IPS DF 19.7 (cell line): ENCODE measurements at regions not wholly inside any gene's neighbourhood (a gene's known extent, or its start where the extent isn't known, plus 50 kb on each side); places are given as distances from the start of the nearest gene placed in this dataset.
A peak's percentile ranks its signal among the peaks of the same experiment; 100 is the strongest.

Experiments
- DNase-seq: peaks from one replicate; pipeline ENCODE4 v3.0.0-alpha.2; 2013; ENCODE audit warnings: low read depth, low spot score

- no peak for DNase-seq
These were observed 107.5 kb upstream of the SDK1 start for GRCh38 chr7:3193379-3194120.

- DNase-seq = peak; percentile 96
These were observed 106.4 kb upstream of the SDK1 start for GRCh38 chr7:3194501-3195141.

DNA sequence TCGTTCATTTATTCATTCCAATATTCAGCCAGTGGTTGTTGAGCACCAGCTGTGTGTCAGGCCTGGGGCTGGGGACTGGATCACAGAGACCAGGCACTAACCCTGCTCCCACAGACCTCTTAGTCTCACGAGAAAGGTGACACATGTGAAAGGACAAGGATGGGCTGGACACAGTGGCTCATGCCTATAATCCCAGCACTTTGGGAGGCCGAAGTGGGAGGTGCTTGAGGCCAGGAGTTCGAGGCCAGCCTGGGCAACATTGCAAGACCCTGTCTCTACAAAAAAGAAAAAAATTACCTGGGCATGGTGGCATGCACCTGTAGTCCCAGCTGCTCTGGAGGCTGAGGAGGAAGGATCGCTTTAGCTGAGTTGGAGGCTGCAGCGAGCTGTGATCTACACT, 105.9 kb upstream of the SDK1 start:
- DNase-seq = no peak

- DNase-seq = no peak
These were observed 104.2 kb upstream of the SDK1 start for GRCh38 chr7:3196629-3197400.

GRCh38 chr7:3197567-3198213, 103.4 kb upstream of the SDK1 start:
- DNase-seq = no peak

GRCh38 chr7:3198316-3198715, 102.7 kb upstream of the SDK1 start:
- no peak for DNase-seq

- DNase-seq = peak; percentile 42
These were observed 100.5 kb upstream of the SDK1 start for GRCh38 chr7:3200504-3200903.

GRCh38 chr7:3201306-3201705, 99.7 kb upstream of the SDK1 start:
- no peak for DNase-seq

- no peak for DNase-seq
These were observed 98.9 kb upstream of the SDK1 start for GRCh38 chr7:3201937-3202710.

DNA sequence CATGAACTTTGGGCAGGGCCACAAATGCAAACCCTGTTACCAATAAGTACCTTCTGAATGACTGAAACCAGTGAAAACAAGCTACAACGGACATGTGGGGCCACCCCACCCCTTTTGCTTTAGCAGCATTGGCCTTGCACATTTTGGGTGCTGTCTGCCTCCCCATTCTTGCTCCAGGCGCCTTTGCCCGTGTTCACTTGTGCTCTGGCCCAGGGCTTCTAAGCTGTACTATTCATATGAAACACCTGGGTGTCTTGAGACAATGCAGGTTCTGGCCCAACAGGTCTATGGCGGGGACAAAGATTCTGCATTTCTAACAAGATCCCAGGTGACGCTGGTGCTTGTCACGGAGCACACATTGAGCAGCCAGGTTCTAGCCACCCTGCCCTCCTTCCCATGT, 96.5 kb upstream of the SDK1 start:
- no peak for DNase-seq

DNA sequence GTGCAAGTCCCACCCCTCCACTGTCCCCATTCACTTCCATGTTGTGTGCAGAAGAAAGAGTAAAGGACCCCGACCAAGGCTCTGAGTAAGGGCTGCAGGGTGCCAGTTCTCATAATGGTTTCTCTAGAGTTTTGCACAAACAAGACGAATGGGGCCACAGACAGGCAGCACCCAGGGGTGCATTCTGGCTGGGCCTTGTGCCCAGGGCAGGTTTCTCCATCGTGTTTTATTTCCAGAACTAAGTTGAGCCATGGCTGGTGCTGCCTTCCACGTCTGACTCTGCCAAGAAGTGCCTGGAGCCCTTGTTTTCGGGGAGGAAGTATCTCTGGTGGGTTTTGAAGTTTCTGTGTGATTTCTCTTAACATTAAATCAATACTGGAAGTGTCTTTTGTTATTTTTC, 95.0 kb upstream of the SDK1 start:
- no peak for DNase-seq

DNA sequence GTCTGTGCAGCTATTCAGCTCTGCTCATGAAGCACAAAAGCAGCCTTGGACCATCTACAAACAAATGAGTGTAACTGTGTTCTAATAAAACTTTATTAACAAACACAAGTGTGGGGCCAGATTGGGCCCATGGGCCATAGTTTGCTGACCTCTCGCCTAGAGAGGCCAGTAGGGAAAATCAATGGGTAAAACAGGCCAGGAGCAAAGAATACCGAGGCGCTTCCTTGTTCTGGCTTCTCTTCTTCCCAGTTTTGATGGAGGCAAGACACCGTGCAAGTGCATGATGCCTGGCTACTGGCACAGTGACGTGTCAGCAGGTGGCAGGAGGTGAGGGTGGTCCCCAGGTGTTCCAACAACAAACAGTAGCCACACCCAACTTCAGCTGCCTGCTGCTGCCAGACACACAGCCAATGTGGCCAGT, 94.3 kb upstream of the SDK1 start:
- no peak for DNase-seq

DNA sequence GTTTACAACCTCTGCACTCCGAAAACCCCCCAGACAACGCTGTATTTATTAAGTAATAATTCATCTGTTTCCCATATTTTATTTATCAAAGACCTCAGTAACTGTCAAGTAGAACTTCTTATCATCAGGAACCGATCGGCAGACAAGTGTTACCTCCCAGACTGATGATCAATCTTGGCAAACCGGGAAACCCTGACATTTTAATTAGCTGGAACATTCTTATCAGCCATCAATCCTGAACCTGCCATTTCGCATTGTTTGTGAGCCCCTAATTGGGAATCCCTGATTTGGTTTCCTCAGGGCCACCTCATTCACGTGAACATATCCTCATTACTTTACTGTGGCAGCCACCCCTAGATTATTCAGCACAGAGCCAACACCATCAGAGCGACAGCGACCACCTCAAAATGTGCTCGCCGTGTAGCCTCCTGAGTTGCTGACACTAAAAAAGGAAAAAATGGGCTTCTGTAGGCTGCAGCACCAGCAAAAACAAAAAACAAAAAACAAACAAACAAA, 93.6 kb upstream of the SDK1 start:
- no peak for DNase-seq

GRCh38 chr7:3210531-3210930, 90.5 kb upstream of the SDK1 start:
- no peak for DNase-seq

DNA sequence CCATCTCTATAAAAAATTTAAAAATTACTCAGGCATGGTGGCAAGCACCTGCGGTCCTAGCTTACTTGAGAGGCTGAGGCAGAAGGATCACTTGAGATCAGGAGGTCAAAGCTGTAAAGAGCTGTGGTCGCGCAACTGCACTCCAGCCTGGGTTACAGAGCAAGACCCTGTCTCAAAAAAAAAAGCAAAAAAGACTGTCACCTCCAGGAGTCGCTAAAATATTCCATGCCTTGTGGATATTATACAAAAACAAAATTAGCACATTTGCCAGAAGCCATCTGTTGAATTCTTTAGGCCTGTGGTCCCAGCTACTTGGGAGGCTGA, 87.0 kb upstream of the SDK1 start:
- no peak for DNase-seq

DNA sequence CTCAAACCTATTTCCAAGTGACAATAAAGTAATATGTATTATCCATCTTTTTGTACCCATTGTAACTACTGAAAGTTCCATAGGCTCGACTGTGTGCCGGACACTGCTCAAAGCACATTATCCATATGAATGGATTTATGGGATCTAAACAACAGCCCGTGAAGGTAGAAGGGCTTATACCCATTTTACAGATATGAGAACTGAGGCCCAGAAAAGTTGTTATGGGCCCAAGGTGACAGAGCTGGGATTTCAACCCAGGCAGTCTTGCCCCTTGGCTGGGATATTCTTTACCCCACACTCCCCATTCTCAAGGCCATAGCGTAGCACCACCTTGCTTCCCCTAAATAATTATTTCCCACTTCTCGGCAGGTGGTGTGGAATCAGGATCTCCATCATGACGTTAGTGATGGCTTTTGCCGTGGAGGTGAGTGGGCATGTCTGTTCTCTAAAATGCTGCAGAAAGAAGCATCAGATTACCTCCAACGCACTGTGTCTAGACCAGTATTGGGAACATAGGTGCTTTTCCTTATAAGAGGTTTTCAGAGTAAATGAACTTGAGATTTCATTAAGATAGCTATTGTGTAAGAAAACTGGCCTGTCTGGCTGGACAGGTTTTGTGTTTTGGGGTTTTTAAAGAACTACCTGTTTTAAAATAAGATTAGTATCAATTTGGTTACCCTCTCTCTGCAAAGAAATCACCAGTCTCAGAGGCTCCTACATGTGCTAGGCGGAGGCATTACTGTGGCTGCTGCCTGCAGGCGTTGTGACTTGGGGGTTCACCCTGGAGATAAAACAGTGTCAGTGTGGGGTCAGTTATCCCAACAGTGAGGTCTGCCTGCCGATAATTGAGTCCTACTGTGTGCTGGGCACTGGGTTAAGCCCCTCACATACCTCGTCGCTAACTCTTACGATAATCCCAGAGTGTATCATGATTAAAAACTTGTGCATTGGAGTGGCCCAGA, 85.1 kb upstream of the SDK1 start:
- DNase-seq = no peak

- DNase-seq = no peak
These were observed 83.9 kb upstream of the SDK1 start for GRCh38 chr7:3217166-3217565.

GRCh38 chr7:3218411-3219225, 82.4 kb upstream of the SDK1 start:
- no peak for DNase-seq

DNA sequence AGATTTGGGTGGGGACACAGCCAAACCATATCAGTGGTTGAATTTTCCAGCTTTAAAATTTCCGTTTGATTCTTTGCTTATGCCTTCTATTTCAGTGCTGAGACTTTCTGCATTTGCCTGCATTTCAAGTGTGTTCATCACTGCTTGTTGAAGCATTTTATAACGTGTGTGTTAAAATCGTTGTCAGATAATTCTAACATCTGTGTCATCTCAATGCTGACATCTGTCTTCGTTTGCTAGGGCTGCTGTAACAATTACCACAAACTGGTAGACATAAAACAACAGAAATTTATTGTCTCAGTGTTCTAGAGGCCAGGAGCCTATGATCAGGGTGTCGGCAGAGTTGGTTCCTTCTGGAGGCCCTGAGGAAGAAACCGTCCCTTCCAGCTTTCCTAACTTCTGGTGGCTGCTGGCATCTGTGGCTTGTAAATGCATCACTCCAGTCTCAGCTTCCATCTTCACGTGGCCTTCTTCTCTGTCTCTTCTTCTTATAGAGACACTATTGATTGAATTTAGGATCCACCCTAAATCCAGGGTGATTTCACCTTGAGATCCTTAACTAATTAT, 71.1 kb upstream of the SDK1 start:
- no peak for DNase-seq
